HepG2 (cell line): ENCODE measurements at regions not wholly inside any gene's neighbourhood (a gene's known extent, or its start where the extent isn't known, plus 50 kb on each side); places are given as distances from the start of the nearest gene placed in this dataset.

Experiments
- ATAC-seq: fragments of 200-7000 bp; cut with Tn5 transposase; 3 replicates; pipeline ENCODE4 v1.9.1; 2020; ENCODE audit warnings: mild to moderate bottlenecking, moderate library complexity
- BruUV-seq: library from RNA; stranded (reverse); fragments of 400-500 nt; replicated peaks from 2 replicates; lab custom pipeline; 2021; lab: Mats Ljungman, UMichigan
- CTCF ChIA-PET: fragments of 300-600 bp; formaldehyde crosslinking; extraction: SDS; loops from one replicate; lab custom pipeline; 2021; ENCODE audit warnings: low total read pairs, inconsistent platforms, low intra/inter-chr PET ratio; lab: Yijun Ruan, JAX
- POLR2A ChIA-PET: fragments of 350-600 bp; sonication (Branson Sonifier 250); formaldehyde crosslinking; loops from one replicate; lab custom pipeline; 2020; ENCODE audit warnings: antibody characterized with exemption, inconsistent platforms; lab: Yijun Ruan, JAX
- DNase-seq: peaks from one replicate; pipeline ENCODE4 v3.0.0-alpha.2; 2015; ENCODE audit warnings: low spot score
- FAIRE-seq: peaks from 3 replicates; lab custom pipeline; 2011; peaks lifted over from hg19 to GRCh38; lab: Jason Lieb, UNC
- H2AFZ ChIP-seq: one replicate; pipeline ENCODE4 v1.6.1; 2011; ENCODE audit warnings: low read length, inconsistent platforms
- H3K27ac ChIP-seq: fragments of 300-600 bp; 3 replicates; pipeline ENCODE4 v1.8.0; 2011; ENCODE audit warnings: mixed run types, mild to moderate bottlenecking, mixed read lengths, low read length, inconsistent platforms; ENCODE audit not compliant: insufficient read depth; ENCODE audit errors: extremely low read length
- H3K27me3 ChIP-seq, 2 experiments: fragments of 200-600 bp in 1 of 2; 2 replicates in 1 of 2; 3 replicates in 1 of 2; pipeline versions ENCODE4 v1.6.0 to v1.8.0; 2011; ENCODE audit warnings: low read length in 2 of 2, mild to moderate bottlenecking in 2 of 2, moderate library complexity in 2 of 2, inconsistent platforms in 1 of 2; ENCODE audit not compliant: insufficient read depth in 2 of 2, control insufficient read depth in 1 of 2
- H3K36me3 ChIP-seq, 2 experiments: fragments of 200-600 bp in 1 of 2; replicated peaks in 1 of 2; 2 replicates in 1 of 2; 3 replicates in 1 of 2; pipeline versions ENCODE4 v1.5.1 to v1.8.0; 2011; ENCODE audit warnings: low read length in 2 of 2, inconsistent platforms in 1 of 2; ENCODE audit not compliant: insufficient read depth in 2 of 2, control insufficient read depth in 1 of 2
- H3K4me1 ChIP-seq: 2 replicates; pipeline ENCODE4 v1.5.1; 2012; ENCODE audit warnings: low read length, inconsistent platforms; ENCODE audit not compliant: insufficient read depth
- H3K4me2 ChIP-seq: 2 replicates; pipeline ENCODE4 v1.6.0; 2011; ENCODE audit warnings: low read depth, low read length, inconsistent platforms
- H3K4me3 ChIP-seq, 3 experiments: fragments of 200-600 bp in 1 of 3; sonication (generic), shearing (Covaris generic) in 1 of 3; replicated peaks in 1 of 3; 2 replicates each; pipeline ENCODE4 v1.5.1; 2011 to 2016; ENCODE audit warnings: low read length in 3 of 3, inconsistent platforms in 2 of 3, low read depth in 2 of 3, mild to moderate bottlenecking in 2 of 3, control low read depth in 1 of 3, mixed read lengths in 1 of 3; ENCODE audit not compliant: insufficient read depth in 1 of 3
- H3K79me2 ChIP-seq: one replicate; pipeline ENCODE4 v1.6.1; 2011; ENCODE audit warnings: low read length, inconsistent platforms; ENCODE audit not compliant: insufficient read depth
- H3K9ac ChIP-seq: 2 replicates; pipeline ENCODE4 v1.6.0; 2011; ENCODE audit warnings: mild to moderate bottlenecking, low read depth, low read length, inconsistent platforms; ENCODE audit not compliant: insufficient read depth
- H3K9me3 ChIP-seq: 2 replicates; pipeline ENCODE4 v1.5.1; 2012; ENCODE audit warnings: mild to moderate bottlenecking, low read length
- H4K20me1 ChIP-seq: 2 replicates; pipeline ENCODE4 v1.6.0; 2011; ENCODE audit warnings: inconsistent platforms, mild to moderate bottlenecking, low read length, moderate library complexity; ENCODE audit not compliant: insufficient read depth
- DNMT3B ChIP-seq: conservative IDR thresholded peaks from 2 replicates; pipeline ENCODE4 v1.6.1; 2016; ENCODE audit warnings: missing biosample characterization, control low read depth
- HCFC1 ChIP-seq: fragments of 150-350 bp; IDR thresholded peaks from 2 replicates; pipeline ENCODE4 v1.6.1; 2014; ENCODE audit warnings: low read depth, low read length
- KLF16 ChIP-seq, 2 experiments: sonication (generic) in 1 of 2; formaldehyde crosslinking in 1 of 2; IDR thresholded peaks; 2 replicates each; pipeline versions ENCODE4 v1.6.1 to v1.8.0; 2016 to 2023; ENCODE audit warnings: missing genetic modification reagents in 2 of 2, missing compliant biosample characterization in 1 of 2
- KLF6 ChIP-seq: IDR thresholded peaks from 2 replicates; pipeline ENCODE4 v1.8.0; 2016; ENCODE audit warnings: missing biosample characterization, missing genetic modification reagents
- SOX13 ChIP-seq, 3 experiments: fragments of 450-650 bp in 1 of 3; sonication (generic) in 1 of 3; formaldehyde crosslinking in 1 of 3; IDR thresholded peaks in 2 of 3; conservative IDR thresholded peaks in 1 of 3; 2 replicates each; pipeline versions ENCODE4 v1.5.0 to v1.6.1; 2016 to 2020; ENCODE audit warnings: antibody characterized with exemption in 1 of 3, mild to moderate bottlenecking in 1 of 3, missing compliant biosample characterization in 1 of 3, missing genetic modification reagents in 1 of 3, moderate library complexity in 1 of 3
- SPEN ChIP-seq: sonication (generic); formaldehyde crosslinking; IDR thresholded peaks from 2 replicates; pipeline ENCODE4 v1.5.1; 2020; ENCODE audit warnings: low read depth, mild to moderate bottlenecking, missing genetic modification reagents
- SRSF9 ChIP-seq: fragments of 200-400 bp; formaldehyde crosslinking; IDR thresholded peaks from 2 replicates; pipeline ENCODE4 v1.6.1; 2018; ENCODE audit warnings: borderline replicate concordance, mild to moderate bottlenecking, low read depth, low read length; ENCODE audit not compliant: insufficient read depth, poor library complexity, severe bottlenecking
- TBP ChIP-seq: sonication (generic); formaldehyde crosslinking; IDR thresholded peaks from 2 replicates; pipeline ENCODE4 v1.5.0; 2020; ENCODE audit warnings: missing genetic modification reagents
- TGIF2 ChIP-seq: IDR thresholded peaks from 2 replicates; pipeline ENCODE4 v1.6.1; 2016; ENCODE audit warnings: control low read depth, missing compliant biosample characterization
- YEATS4 ChIP-seq: sonication (generic); formaldehyde crosslinking; IDR thresholded peaks from 2 replicates; pipeline ENCODE4 v1.4.0; 2020; ENCODE audit warnings: missing genetic modification reagents, borderline replicate concordance
- ZFX ChIP-seq: sonication (generic); formaldehyde crosslinking; IDR thresholded peaks from 2 replicates; pipeline ENCODE4 v1.4.0; 2020; ENCODE audit warnings: mild to moderate bottlenecking, low read depth, missing genetic modification reagents, moderate library complexity
- ZNF12 ChIP-seq: sonication (generic); formaldehyde crosslinking; IDR thresholded peaks from 2 replicates; pipeline ENCODE4 v1.5.0; 2020; ENCODE audit warnings: missing genetic modification reagents
- ZNF17 ChIP-seq: sonication (generic); formaldehyde crosslinking; IDR thresholded peaks from 2 replicates; pipeline ENCODE4 v1.5.0; 2020; ENCODE audit warnings: mild to moderate bottlenecking, missing genetic modification reagents
- ZNF615 ChIP-seq: sonication (generic); formaldehyde crosslinking; IDR thresholded peaks from 2 replicates; pipeline ENCODE4 v1.5.0; 2020; ENCODE audit warnings: mild to moderate bottlenecking, missing genetic modification reagents, borderline replicate concordance
- ZNF746 ChIP-seq: sonication (generic); formaldehyde crosslinking; IDR thresholded peaks from 2 replicates; pipeline ENCODE4 v1.8.0; 2022; ENCODE audit warnings: mild to moderate bottlenecking, missing genetic modification reagents
- ZNF768 ChIP-seq: sonication (generic); formaldehyde crosslinking; IDR thresholded peaks from 2 replicates; pipeline ENCODE4 v1.4.0; 2020; ENCODE audit warnings: missing genetic modification reagents
- WGBS: methylation state at CpG from one replicate; pipeline ENCODE4 v1.1.6; 2017; ENCODE audit warnings: low lambda C conversion rate; 5-methylcytosine and 5-hydroxymethylcytosine counted together
- in situ Hi-C: cut with HindIII; loops from 2 replicates; pipeline ENCODE4 v1.10.0; 2017; ENCODE audit warnings: low pct_unique_long_range_greater_than_20kb; ENCODE audit not compliant: extremely low pct_ligation_motif_present
- intact Hi-C: fragments of 100-400 bp; cut with micrococcal nuclease; formaldehyde crosslinking; loops from one replicate; pipeline ENCODE4 v1.10.0; 2022; ENCODE audit not compliant: unreplicated experiment
- TF ChIP-seq, protein P1 (sequence below): sonication (generic); formaldehyde crosslinking; IDR thresholded peaks from 2 replicates; pipeline ENCODE4 v1.5.0; 2020; ENCODE audit warnings: missing genetic modification reagents
- TF ChIP-seq, protein P2 (sequence below): sonication (generic); formaldehyde crosslinking; IDR thresholded peaks from 2 replicates; pipeline ENCODE4 v1.5.0; 2020; ENCODE audit warnings: mild to moderate bottlenecking, missing genetic modification reagents
- TF ChIP-seq, protein P3 (sequence below): sonication (generic); formaldehyde crosslinking; IDR thresholded peaks from 2 replicates; pipeline ENCODE4 v1.4.0; 2020; ENCODE audit warnings: missing genetic modification reagents
- TF ChIP-seq, protein P4 (sequence below): sonication (generic); formaldehyde crosslinking; IDR thresholded peaks from 2 replicates; pipeline ENCODE4 v1.5.1; 2020; ENCODE audit warnings: mild to moderate bottlenecking, missing genetic modification reagents, borderline replicate concordance

DNA sequence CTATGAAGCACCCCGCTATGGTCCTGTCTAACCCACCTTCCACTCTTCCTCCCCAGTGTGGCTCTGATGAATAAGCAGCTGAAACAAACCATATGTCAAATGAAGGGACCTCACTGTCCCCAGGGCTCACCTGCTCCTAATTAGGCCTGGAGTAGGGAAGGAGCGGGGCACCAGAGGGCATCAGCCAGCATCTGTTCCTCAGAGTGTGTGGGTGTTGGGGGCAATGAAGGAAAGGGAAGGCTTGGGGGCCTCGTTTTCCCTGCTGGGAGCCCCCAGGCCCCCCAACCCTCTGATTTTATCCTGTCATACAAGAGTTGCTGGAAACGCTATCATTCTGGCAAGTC, 274.7 kb downstream of the HAUS1 start (continued):
- TF ChIP-seq, protein P1, sequence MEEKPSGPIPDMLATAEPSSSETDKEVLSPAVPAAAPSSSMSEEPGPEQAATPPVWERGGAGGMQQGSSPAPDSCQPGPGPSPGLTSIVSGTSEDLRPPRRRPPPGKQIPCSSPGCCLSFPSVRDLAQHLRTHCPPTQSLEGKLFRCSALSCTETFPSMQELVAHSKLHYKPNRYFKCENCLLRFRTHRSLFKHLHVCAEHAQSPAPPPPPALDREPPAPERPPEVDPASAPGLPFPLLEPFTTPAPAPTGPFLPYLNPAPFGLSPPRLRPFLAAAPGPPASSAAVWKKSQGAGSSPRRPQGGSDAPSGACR (CRISPR knock-in tag), result no peak
- TF ChIP-seq, protein P2, sequence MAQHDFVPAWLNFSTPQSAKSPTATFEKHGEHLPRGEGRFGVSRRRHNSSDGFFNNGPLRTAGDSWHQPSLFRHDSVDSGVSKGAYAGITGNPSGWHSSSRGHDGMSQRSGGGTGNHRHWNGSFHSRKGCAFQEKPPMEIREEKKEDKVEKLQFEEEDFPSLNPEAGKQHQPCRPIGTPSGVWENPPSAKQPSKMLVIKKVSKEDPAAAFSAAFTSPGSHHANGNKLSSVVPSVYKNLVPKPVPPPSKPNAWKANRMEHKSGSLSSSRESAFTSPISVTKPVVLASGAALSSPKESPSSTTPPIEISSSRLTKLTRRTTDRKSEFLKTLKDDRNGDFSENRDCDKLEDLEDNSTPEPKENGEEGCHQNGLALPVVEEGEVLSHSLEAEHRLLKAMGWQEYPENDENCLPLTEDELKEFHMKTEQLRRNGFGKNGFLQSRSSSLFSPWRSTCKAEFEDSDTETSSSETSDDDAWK (CRISPR knock-in tag), result no peak
- TF ChIP-seq YEATS4 (CRISPR knock-in tag) (no peak), TBP (CRISPR knock-in tag) (no peak), KLF16 (CRISPR knock-in tag; IDR thresholded peaks at IDR 0.05) (no peak), SOX13 (IDR thresholded peaks at IDR 0.05) (no peak), SOX13 (CRISPR knock-in tag; conservative IDR thresholded peaks at IDR 0.05 in 1 of 2, IDR thresholded peaks at IDR 0.05 in 1 of 2) (no peak), ZNF17 (CRISPR knock-in tag) (no peak), DNMT3B (no peak), ZFX (CRISPR knock-in tag) (no peak), ZNF12 (CRISPR knock-in tag) (no peak), HCFC1 (no peak)

DNA sequence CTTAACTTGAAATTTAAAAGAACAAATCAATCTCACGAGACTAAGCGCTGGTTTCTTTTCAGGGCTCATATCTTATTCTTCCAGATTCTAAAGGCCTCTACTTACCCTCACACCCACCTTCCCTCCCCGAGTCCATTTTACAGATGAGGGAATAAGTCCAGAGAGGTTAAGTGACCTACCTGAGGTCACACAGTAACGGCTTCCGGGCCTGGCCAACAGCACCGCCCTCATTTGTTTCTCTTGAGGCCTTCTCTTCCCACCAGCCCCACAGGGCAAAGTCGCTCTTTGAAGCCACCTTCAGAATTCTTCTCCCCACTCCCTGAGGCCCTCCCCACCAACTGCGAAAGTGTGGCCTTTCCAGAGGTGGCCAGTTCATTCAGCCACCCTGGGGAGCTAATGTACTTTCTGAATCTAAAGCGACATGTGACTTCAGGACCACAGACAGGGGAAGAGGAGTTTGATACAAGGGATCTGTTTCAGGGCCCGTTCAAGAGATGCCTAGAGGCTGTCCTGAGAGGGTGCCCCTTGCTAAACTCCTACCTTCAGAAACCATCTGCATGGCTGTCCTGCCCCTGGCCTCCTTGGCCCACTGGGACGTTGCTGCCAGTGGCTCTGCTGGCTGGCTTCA, 275.3 kb downstream of the HAUS1 start:
- no peak overlapping the region for H3K9ac ChIP-seq
- ATAC-seq (no peak), DNase-seq (no peak), FAIRE-seq (no peak)
- H3K27me3 ChIP-seq, result peaks cover 2 to 22% of the 10 kb centered on the region in 2 experiments; a peak in 2 of 5 replicates
- ChIA-PET POLR2A (no interaction called here), CTCF (no interaction called here)
- WGBS, result 29% methylated on average over 9 of the region's 11 CpGs
- no peaks in the 10 kb centered on the region for H3K4me1 ChIP-seq
- no peaks in the 10 kb centered on the region for H3K9me3 ChIP-seq
- H3K79me2 ChIP-seq, result no peaks in the 10 kb centered on the region
- intact Hi-C loops, result no loop called here
- no peak overlapping the region for H2AFZ ChIP-seq
- H3K4me2 ChIP-seq, result no peak overlapping the region
- H4K20me1 ChIP-seq, result no peaks in the 10 kb centered on the region
- H3K4me3 ChIP-seq, result no peak overlapping the region
- in situ Hi-C loops, result no loop called here
- H3K36me3 ChIP-seq, result no peaks in the 10 kb centered on the region
- no TSS peak for BruUV-seq
- no peak overlapping the region for H3K27ac ChIP-seq
- TF ChIP-seq, protein P3, sequence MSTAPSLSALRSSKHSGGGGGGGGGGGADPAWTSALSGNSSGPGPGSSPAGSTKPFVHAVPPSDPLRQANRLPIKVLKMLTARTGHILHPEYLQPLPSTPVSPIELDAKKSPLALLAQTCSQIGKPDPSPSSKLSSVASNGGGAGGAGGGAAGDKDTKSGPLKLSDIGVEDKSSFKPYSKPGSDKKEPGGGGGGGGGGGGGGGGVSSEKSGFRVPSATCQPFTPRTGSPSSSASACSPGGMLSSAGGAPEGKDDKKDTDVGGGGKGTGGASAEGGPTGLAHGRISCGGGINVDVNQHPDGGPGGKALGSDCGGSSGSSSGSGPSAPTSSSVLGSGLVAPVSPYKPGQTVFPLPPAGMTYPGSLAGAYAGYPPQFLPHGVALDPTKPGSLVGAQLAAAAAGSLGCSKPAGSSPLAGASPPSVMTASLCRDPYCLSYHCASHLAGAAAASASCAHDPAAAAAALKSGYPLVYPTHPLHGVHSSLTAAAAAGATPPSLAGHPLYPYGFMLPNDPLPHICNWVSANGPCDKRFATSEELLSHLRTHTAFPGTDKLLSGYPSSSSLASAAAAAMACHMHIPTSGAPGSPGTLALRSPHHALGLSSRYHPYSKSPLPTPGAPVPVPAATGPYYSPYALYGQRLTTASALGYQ (CRISPR knock-in tag), result no peak
- TF ChIP-seq ZNF746 (CRISPR knock-in tag), result no peak
- peak; percentile 65 for TF ChIP-seq ZNF768
- no peak for TF ChIP-seq ZNF615 (CRISPR knock-in tag)
- TF ChIP-seq TGIF2 (CRISPR knock-in tag), result no peak
- TF ChIP-seq, protein P4, sequence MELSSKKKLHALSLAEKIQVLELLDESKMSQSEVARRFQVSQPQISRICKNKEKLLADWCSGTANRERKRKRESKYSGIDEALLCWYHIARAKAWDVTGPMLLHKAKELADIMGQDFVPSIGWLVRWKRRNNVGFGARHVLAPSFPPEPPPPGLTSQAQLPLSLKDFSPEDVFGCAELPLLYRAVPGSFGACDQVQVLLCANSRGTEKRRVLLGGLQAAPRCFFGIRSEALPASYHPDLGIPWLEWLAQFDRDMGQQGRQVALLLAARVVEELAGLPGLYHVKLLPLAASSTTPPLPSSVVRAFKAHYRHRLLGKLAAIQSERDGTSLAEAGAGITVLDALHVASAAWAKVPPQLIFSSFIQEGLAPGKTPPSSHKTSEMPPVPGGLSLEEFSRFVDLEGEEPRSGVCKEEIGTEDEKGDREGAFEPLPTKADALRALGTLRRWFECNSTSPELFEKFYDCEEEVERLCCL (CRISPR knock-in tag), result no peak
- TF ChIP-seq SRSF9, result no peak
- no peak for TF ChIP-seq KLF6 (CRISPR knock-in tag)
- no peak for TF ChIP-seq SPEN
